ENCODE measurements at regions not wholly inside any gene's neighbourhood (a gene's known extent, or its start where the extent isn't known, plus 50 kb on each side); places are given as distances from the start of the nearest gene placed in this dataset.

GRCh38 chr11:116044941-116045340 lies 540.7 kb upstream of the CADM1 start:
- Mint-ChIP-seq H3K36me3 (ENCODE audit: low read depth) (no peaks in the 10 kb centered on the region), H3K4me1 (peaks cover 17% of the 10 kb centered on the region), H3K4me3 (no peak overlapping the region), H3K27me3 (ENCODE audit: insufficient read depth, low read depth, poor library complexity) (peaks cover 5% of the 10 kb centered on the region), H3K9me3 (no peaks in the 10 kb centered on the region), H3K27ac (no peak overlapping the region)
- no peak overlapping the region for H2AFZ ChIP-seq
- no peaks in the 10 kb centered on the region for H3K9me2 ChIP-seq (ENCODE audit: insufficient read depth)
- H3K4me1 ChIP-seq (ENCODE audit: insufficient read depth): no peaks in the 10 kb centered on the region; the same call in 1 of the 2 replicates
- H3K27me3 ChIP-seq (ENCODE audit: insufficient read depth): no peaks in the 10 kb centered on the region
- H3K36me3 ChIP-seq (ENCODE audit: insufficient read depth): no peaks in the 10 kb centered on the region
- no peaks in the 10 kb centered on the region for H3F3A ChIP-seq (replicated peaks; ENCODE audit: low read depth)
- TF ChIP-seq CREB1 (CRISPR knock-in tag; IDR thresholded peaks at IDR 0.05; ENCODE audit: low read depth) (no peak), STAT1 (IDR thresholded peaks at IDR 0.05; ENCODE audit: unreplicated experiment) (no peak), NANOG (IDR thresholded peaks at IDR 0.05; ENCODE audit: borderline replicate concordance) (no peak), ZNF331 (CRISPR knock-in tag; IDR thresholded peaks at IDR 0.05; ENCODE audit: low read depth) (no peak), ZNF114 (CRISPR knock-in tag; IDR thresholded peaks at IDR 0.05) (no peak), JUNB (IDR thresholded peaks at IDR 0.05; ENCODE audit: unreplicated experiment) (no peak)
- TF ChIP-seq, protein P1, sequence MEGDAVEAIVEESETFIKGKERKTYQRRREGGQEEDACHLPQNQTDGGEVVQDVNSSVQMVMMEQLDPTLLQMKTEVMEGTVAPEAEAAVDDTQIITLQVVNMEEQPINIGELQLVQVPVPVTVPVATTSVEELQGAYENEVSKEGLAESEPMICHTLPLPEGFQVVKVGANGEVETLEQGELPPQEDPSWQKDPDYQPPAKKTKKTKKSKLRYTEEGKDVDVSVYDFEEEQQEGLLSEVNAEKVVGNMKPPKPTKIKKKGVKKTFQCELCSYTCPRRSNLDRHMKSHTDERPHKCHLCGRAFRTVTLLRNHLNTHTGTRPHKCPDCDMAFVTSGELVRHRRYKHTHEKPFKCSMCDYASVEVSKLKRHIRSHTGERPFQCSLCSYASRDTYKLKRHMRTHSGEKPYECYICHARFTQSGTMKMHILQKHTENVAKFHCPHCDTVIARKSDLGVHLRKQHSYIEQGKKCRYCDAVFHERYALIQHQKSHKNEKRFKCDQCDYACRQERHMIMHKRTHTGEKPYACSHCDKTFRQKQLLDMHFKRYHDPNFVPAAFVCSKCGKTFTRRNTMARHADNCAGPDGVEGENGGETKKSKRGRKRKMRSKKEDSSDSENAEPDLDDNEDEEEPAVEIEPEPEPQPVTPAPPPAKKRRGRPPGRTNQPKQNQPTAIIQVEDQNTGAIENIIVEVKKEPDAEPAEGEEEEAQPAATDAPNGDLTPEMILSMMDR (conservative IDR thresholded peaks at IDR 0.05; ENCODE audit: low read depth in 2 of 2): no peak
- no peaks in the 10 kb centered on the region for H3K79me2 ChIP-seq (replicated peaks; ENCODE audit: insufficient read depth)
- ATAC-seq: no peak; the same call in 2 of the 3 replicates
- no peak for DNase-seq (ENCODE audit: low spot score)
- H3K4me3 ChIP-seq: no peak overlapping the region
- H4K20me1 ChIP-seq (replicated peaks; ENCODE audit: insufficient read depth): no peaks in the 10 kb centered on the region
- H3K27ac ChIP-seq (ENCODE audit: low read depth): no peak overlapping the region
- H3K4me2 ChIP-seq: no peak overlapping the region

GRCh38 chr11:116044520-116044919 lies 540.3 kb upstream of the CADM1 start:
- H3K27me3 Mint-ChIP-seq (ENCODE audit: insufficient read depth, low read depth, poor library complexity): peaks cover 5% of the 10 kb centered on the region
- TF ChIP-seq STAT1 (IDR thresholded peaks at IDR 0.05; ENCODE audit: unreplicated experiment) (no peak), EZH2 (IDR thresholded peaks at IDR 0.05; ENCODE audit: low read depth, unreplicated experiment) (no peak), NANOG (IDR thresholded peaks at IDR 0.05; ENCODE audit: borderline replicate concordance) (no peak), EZH2phosphoT487 (IDR thresholded peaks at IDR 0.05; ENCODE audit: unreplicated experiment) (no peak), ZNF114 (CRISPR knock-in tag; IDR thresholded peaks at IDR 0.05) (no peak), ETS1 (IDR thresholded peaks at IDR 0.05) (no peak)
- TF ChIP-seq, protein P2, sequence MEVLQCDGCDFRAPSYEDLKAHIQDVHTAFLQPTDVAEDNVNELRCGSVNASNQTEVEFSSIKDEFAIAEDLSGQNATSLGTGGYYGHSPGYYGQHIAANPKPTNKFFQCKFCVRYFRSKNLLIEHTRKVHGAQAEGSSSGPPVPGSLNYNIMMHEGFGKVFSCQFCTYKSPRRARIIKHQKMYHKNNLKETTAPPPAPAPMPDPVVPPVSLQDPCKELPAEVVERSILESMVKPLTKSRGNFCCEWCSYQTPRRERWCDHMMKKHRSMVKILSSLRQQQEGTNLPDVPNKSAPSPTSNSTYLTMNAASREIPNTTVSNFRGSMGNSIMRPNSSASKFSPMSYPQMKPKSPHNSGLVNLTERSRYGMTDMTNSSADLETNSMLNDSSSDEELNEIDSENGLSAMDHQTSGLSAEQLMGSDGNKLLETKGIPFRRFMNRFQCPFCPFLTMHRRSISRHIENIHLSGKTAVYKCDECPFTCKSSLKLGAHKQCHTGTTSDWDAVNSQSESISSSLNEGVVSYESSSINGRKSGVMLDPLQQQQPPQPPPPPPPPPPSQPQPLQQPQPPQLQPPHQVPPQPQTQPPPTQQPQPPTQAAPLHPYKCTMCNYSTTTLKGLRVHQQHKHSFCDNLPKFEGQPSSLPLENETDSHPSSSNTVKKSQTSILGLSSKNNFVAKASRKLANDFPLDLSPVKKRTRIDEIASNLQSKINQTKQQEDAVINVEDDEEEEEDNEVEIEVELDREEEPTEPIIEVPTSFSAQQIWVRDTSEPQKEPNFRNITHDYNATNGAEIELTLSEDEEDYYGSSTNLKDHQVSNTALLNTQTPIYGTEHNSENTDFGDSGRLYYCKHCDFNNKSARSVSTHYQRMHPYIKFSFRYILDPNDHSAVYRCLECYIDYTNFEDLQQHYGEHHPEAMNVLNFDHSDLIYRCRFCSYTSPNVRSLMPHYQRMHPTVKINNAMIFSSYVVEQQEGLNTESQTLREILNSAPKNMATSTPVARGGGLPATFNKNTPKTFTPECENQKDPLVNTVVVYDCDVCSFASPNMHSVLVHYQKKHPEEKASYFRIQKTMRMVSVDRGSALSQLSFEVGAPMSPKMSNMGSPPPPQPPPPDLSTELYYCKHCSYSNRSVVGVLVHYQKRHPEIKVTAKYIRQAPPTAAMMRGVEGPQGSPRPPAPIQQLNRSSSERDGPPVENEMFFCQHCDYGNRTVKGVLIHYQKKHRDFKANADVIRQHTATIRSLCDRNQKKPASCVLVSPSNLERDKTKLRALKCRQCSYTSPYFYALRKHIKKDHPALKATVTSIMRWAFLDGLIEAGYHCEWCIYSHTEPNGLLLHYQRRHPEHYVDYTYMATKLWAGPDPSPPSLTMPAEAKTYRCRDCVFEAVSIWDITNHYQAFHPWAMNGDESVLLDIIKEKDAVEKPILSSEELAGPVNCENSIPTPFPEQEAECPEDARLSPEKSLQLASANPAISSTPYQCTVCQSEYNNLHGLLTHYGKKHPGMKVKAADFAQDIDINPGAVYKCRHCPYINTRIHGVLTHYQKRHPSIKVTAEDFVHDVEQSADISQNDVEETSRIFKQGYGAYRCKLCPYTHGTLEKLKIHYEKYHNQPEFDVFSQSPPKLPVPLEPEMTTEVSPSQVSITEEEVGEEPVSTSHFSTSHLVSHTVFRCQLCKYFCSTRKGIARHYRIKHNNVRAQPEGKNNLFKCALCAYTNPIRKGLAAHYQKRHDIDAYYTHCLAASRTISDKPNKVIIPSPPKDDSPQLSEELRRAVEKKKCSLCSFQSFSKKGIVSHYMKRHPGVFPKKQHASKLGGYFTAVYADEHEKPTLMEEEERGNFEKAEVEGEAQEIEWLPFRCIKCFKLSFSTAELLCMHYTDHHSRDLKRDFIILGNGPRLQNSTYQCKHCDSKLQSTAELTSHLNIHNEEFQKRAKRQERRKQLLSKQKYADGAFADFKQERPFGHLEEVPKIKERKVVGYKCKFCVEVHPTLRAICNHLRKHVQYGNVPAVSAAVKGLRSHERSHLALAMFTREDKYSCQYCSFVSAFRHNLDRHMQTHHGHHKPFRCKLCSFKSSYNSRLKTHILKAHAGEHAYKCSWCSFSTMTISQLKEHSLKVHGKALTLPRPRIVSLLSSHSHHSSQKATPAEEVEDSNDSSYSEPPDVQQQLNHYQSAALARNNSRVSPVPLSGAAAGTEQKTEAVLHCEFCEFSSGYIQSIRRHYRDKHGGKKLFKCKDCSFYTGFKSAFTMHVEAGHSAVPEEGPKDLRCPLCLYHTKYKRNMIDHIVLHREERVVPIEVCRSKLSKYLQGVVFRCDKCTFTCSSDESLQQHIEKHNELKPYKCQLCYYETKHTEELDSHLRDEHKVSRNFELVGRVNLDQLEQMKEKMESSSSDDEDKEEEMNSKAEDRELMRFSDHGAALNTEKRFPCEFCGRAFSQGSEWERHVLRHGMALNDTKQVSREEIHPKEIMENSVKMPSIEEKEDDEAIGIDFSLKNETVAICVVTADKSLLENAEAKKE (CRISPR knock-in tag; IDR thresholded peaks at IDR 0.05): no peak

More at GRCh38 chr11:116044520-116044919, 540.3 kb upstream of the CADM1 start:
- Histone ChIP-seq H3K36me3 (ENCODE audit: insufficient read depth) (no peaks in the 10 kb centered on the region), H3K4me1 (ENCODE audit: insufficient read depth) (no peaks in the 10 kb centered on the region; the same call in 1 of the 2 replicates), H3K79me2 (replicated peaks; ENCODE audit: insufficient read depth) (no peaks in the 10 kb centered on the region), H4K20me1 (replicated peaks; ENCODE audit: insufficient read depth) (no peaks in the 10 kb centered on the region), H3K27ac (ENCODE audit: low read depth) (no peak overlapping the region), H3K9me2 (ENCODE audit: insufficient read depth) (no peaks in the 10 kb centered on the region), H3K4me3 (no peak overlapping the region), H3K4me2 (no peak overlapping the region), H3F3A (replicated peaks; ENCODE audit: low read depth) (no peaks in the 10 kb centered on the region), H3K27me3 (ENCODE audit: insufficient read depth) (no peaks in the 10 kb centered on the region), H2AFZ (no peak overlapping the region)
- Mint-ChIP-seq H3K27ac (no peak overlapping the region), H3K4me1 (peaks cover 17% of the 10 kb centered on the region), H3K36me3 (ENCODE audit: low read depth) (no peaks in the 10 kb centered on the region), H3K9me3 (no peaks in the 10 kb centered on the region), H3K4me3 (no peak overlapping the region)
- DNase-seq (ENCODE audit: low spot score) (peak; percentile 26), ATAC-seq (no peak; the same call in 2 of the 3 replicates)
